K562 (cell line): ENCODE measurements at regions not wholly inside any gene's neighbourhood (a gene's known extent, or its start where the extent isn't known, plus 50 kb on each side); places are given as distances from the start of the nearest gene placed in this dataset.

Experiments
- ATAC-seq: fragments of 200-7000 bp; cut with Tn5 transposase; 3 replicates; pipeline ENCODE4 v1.9.1; 2020; ENCODE audit warnings: moderate library complexity
- BruUV-seq: library from RNA; stranded (reverse); fragments of 400-500 nt; replicated peaks from 2 replicates; lab custom pipeline; 2021; lab: Mats Ljungman, UMichigan
- CTCF ChIA-PET: fragments of 300-600 bp; formaldehyde crosslinking; extraction: SDS; loops from one replicate; lab custom pipeline; 2021; ENCODE audit warnings: low intra/inter-chr PET ratio; lab: Yijun Ruan, JAX
- POLR2A ChIA-PET: fragments of 300-600, 350-650 bp; sonication (Branson Sonifier 250); formaldehyde crosslinking; extraction: SDS; loops from one replicate; lab custom pipeline; 2021; ENCODE audit warnings: antibody characterized with exemption, inconsistent platforms; lab: Yijun Ruan, JAX
- DNase-seq, 4 experiments: peaks; one replicate each; pipeline versions ENCODE4 v3.0.0 to v3.0.0-alpha.2; 2011 to 2018; ENCODE audit warnings: low spot score in 3 of 4, mixed read lengths in 3 of 4; ENCODE audit errors: extremely low read depth in 1 of 4
- FAIRE-seq: peaks from 2 replicates; lab custom pipeline; 2011; peaks lifted over from hg19 to GRCh38; lab: Jason Lieb, UNC
- H2AFZ ChIP-seq: 2 replicates; pipeline ENCODE4 v1.6.0; 2011; ENCODE audit warnings: low read depth, low read length, control low read depth, inconsistent platforms
- H3K27ac ChIP-seq: fragments of 200-600 bp; 3 replicates; pipeline ENCODE4 v1.8.0; 2011; ENCODE audit warnings: low read depth, mild to moderate bottlenecking, control low read depth, inconsistent platforms, low read length, moderate library complexity, mixed read lengths; ENCODE audit errors: extremely low read depth
- H3K27me3 ChIP-seq, 2 experiments: fragments of 300-600 bp in 1 of 2; 2 replicates in 1 of 2; 3 replicates in 1 of 2; pipeline versions ENCODE4 v1.6.0 to v1.8.0; 2011; ENCODE audit warnings: inconsistent platforms in 2 of 2, low read length in 2 of 2, mild to moderate bottlenecking in 1 of 2, mixed read lengths in 1 of 2, moderate library complexity in 1 of 2; ENCODE audit not compliant: control insufficient read depth in 2 of 2, insufficient read depth in 2 of 2
- H3K36me3 ChIP-seq: fragments of 300-600 bp; 3 replicates; pipeline ENCODE4 v1.8.0; 2011; ENCODE audit warnings: mild to moderate bottlenecking, low read length, inconsistent platforms; ENCODE audit not compliant: control insufficient read depth, insufficient read depth
- H3K4me1 ChIP-seq, 2 experiments: fragments of 200-600 bp in 1 of 2; replicated peaks in 1 of 2; 2 replicates in 1 of 2; 3 replicates in 1 of 2; pipeline versions ENCODE4 v1.5.1 to v1.8.0; 2011; ENCODE audit warnings: inconsistent platforms in 2 of 2, low read length in 2 of 2, mild to moderate bottlenecking in 1 of 2, mixed read lengths in 1 of 2, moderate library complexity in 1 of 2; ENCODE audit not compliant: control insufficient read depth in 2 of 2, insufficient read depth in 2 of 2
- H3K4me2 ChIP-seq: 2 replicates; pipeline ENCODE4 v1.6.1; 2011; ENCODE audit warnings: low read length, control low read depth, inconsistent platforms, mixed read lengths; ENCODE audit not compliant: insufficient read depth
- H3K4me3 ChIP-seq: fragments of 200-600 bp; sonication (generic), shearing (Covaris generic); 2 replicates; pipeline ENCODE4 v1.5.1; 2016; ENCODE audit warnings: control low read depth, inconsistent platforms
- H3K79me2 ChIP-seq: fragments of 200-600 bp; 3 replicates; pipeline ENCODE4 v1.8.0; 2011; ENCODE audit warnings: low read length, inconsistent platforms; ENCODE audit not compliant: control insufficient read depth, insufficient read depth
- H3K9ac ChIP-seq, 2 experiments: 2 replicates each; pipeline versions ENCODE4 v1.6.0 to v1.6.1; 2011; ENCODE audit warnings: low read depth in 2 of 2, low read length in 2 of 2, control low read depth in 1 of 2, inconsistent platforms in 1 of 2, mild to moderate bottlenecking in 1 of 2, mixed read lengths in 1 of 2; ENCODE audit not compliant: insufficient read depth in 1 of 2
- H3K9me1 ChIP-seq: one replicate; pipeline ENCODE4 v1.6.0; 2011; ENCODE audit warnings: inconsistent platforms, mild to moderate bottlenecking, low read length, moderate library complexity; ENCODE audit not compliant: control insufficient read depth, insufficient read depth
- H3K9me3 ChIP-seq: replicated peaks from 2 replicates; pipeline ENCODE4 v1.5.1; 2011; ENCODE audit warnings: low read depth, low read length, inconsistent platforms; ENCODE audit not compliant: control insufficient read depth, insufficient read depth
- H4K20me1 ChIP-seq: replicated peaks from 2 replicates; pipeline ENCODE4 v1.6.1; 2011; ENCODE audit warnings: low read length, inconsistent platforms, mixed read lengths; ENCODE audit not compliant: control insufficient read depth, insufficient read depth
- ADNP ChIP-seq: fragments of 200-800 bp; sonication (Bioruptor generic); IDR thresholded peaks from 2 replicates; pipeline ENCODE4 v1.6.1; 2016; ENCODE audit warnings: missing genetic modification characterization, missing compliant biosample characterization
- ESRRB ChIP-seq: fragments of 250-450 bp; sonication (Bioruptor Pico); IDR thresholded peaks from 2 replicates; pipeline ENCODE4 v1.5.0; 2020; ENCODE audit warnings: mild to moderate bottlenecking, moderate library complexity, borderline replicate concordance
- GATA2 ChIP-seq: sonication (generic); formaldehyde crosslinking; IDR thresholded peaks from 2 replicates; pipeline ENCODE4 v1.4.0; 2020; ENCODE audit warnings: mild to moderate bottlenecking, missing genetic modification reagents
- HEY1 ChIP-seq: fragments of 250-450 bp; sonication (Bioruptor Pico); IDR thresholded peaks from 2 replicates; pipeline ENCODE4 v1.5.0; 2020; ENCODE audit warnings: mild to moderate bottlenecking, moderate library complexity, borderline replicate concordance
- KAT8 ChIP-seq: fragments of 450-650 bp; IDR thresholded peaks from 2 replicates; pipeline ENCODE4 v1.6.1; 2016; ENCODE audit warnings: low read depth, mild to moderate bottlenecking
- POLR2B ChIP-seq: fragments of 450-650 bp; IDR thresholded peaks from 2 replicates; pipeline ENCODE4 v1.6.1; 2018; ENCODE audit warnings: low read depth; ENCODE audit not compliant: partially characterized antibody
- WGBS: fragments of 100-300 bp; shearing (Covaris generic); methylation state at CpG from one replicate; pipeline ENCODE4 v1.1.6; 2016; ENCODE audit warnings: low coverage, mixed read lengths; ENCODE audit not compliant: insufficient coverage; ENCODE audit errors: missing lambda C conversion rate; 5-methylcytosine and 5-hydroxymethylcytosine counted together
- in situ Hi-C: fragments of 300-500 bp; cut with MboI; formaldehyde crosslinking; loops from 4 replicates; pipeline ENCODE4 v1.15.0; 2018; ENCODE audit warnings: inconsistent platforms, mixed read lengths
- intact Hi-C: fragments of 100-400 bp; cut with micrococcal nuclease; formaldehyde crosslinking; loops from 2 replicates; pipeline ENCODE4 v1.14.2; 2022
- TF ChIP-seq, protein P1 (sequence below): fragments of 250-450 bp; sonication (Bioruptor Pico); IDR thresholded peaks from 2 replicates; pipeline ENCODE4 v1.5.0; 2020; ENCODE audit warnings: mild to moderate bottlenecking
- TF ChIP-seq, protein P2 (sequence below): fragments of 250-450 bp; sonication (Bioruptor Pico); IDR thresholded peaks from 2 replicates; pipeline ENCODE4 v1.8.0; 2022; ENCODE audit warnings: moderate library complexity, mild to moderate bottlenecking, inconsistent platforms
- TF ChIP-seq, protein P3 (sequence below): fragments of 250-450 bp; sonication (Bioruptor Pico); IDR thresholded peaks from 2 replicates; pipeline ENCODE4 v1.8.0; 2022; ENCODE audit warnings: moderate library complexity, mild to moderate bottlenecking, inconsistent platforms

DNA sequence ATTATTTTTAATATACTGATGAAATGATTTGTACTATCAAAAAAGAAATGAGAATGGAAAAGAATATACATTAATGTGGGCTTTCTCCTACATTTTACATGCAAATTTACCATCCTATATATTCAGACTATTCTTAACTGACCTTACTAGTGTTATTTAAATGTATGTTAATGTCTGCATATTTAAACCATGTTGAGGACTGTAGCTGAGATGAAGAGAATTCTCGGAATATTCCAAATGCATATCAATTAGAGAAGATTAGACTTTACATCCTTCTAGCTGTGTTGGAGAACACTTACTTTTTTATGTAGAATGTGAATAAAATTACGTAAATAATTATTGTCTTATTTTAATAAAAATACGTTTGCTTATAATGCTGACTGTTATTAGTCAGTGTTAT is 990.1 kb upstream of the LRFN5 start:
- CTCF ChIA-PET = no interaction called here
- Histone ChIP-seq H3K4me3 (no peak overlapping the region), H3K9ac (no peak overlapping the region), H3K4me2 (no peak overlapping the region), H3K9me1 (no peaks in the 10 kb centered on the region), H2AFZ (no peak overlapping the region), H3K4me1 (no peaks in the 10 kb centered on the region), H3K9me3 (no peaks in the 10 kb centered on the region), H3K79me2 (no peaks in the 10 kb centered on the region), H3K36me3 (no peaks in the 10 kb centered on the region), H3K27me3 (no peaks in the 10 kb centered on the region), H4K20me1 (no peaks in the 10 kb centered on the region), H3K27ac (no peak overlapping the region)
- 0% methylated on average over 3 of the region's 3 CpGs for WGBS
- no TSS peak for BruUV-seq
- FAIRE-seq (no peak), DNase-seq (no peak), ATAC-seq (no peak)
- in situ Hi-C loops = no loop called here
- intact Hi-C loops = no loop called here
- POLR2A ChIA-PET = no interaction called here
- TF ChIP-seq HEY1 (CRISPR knock-in tag) (no peak), KAT8 (no peak), ADNP (tag) (no peak), ESRRB (CRISPR knock-in tag) (no peak), GATA2 (CRISPR knock-in tag) (no peak), POLR2B (no peak)
- TF ChIP-seq, protein P1, sequence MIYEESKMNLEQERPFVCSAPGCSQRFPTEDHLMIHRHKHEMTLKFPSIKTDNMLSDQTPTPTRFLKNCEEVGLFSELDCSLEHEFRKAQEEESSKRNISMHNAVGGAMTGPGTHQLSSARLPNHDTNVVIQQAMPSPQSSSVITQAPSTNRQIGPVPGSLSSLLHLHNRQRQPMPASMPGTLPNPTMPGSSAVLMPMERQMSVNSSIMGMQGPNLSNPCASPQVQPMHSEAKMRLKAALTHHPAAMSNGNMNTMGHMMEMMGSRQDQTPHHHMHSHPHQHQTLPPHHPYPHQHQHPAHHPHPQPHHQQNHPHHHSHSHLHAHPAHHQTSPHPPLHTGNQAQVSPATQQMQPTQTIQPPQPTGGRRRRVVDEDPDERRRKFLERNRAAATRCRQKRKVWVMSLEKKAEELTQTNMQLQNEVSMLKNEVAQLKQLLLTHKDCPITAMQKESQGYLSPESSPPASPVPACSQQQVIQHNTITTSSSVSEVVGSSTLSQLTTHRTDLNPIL (CRISPR knock-in tag) = no peak
- TF ChIP-seq, protein P2, sequence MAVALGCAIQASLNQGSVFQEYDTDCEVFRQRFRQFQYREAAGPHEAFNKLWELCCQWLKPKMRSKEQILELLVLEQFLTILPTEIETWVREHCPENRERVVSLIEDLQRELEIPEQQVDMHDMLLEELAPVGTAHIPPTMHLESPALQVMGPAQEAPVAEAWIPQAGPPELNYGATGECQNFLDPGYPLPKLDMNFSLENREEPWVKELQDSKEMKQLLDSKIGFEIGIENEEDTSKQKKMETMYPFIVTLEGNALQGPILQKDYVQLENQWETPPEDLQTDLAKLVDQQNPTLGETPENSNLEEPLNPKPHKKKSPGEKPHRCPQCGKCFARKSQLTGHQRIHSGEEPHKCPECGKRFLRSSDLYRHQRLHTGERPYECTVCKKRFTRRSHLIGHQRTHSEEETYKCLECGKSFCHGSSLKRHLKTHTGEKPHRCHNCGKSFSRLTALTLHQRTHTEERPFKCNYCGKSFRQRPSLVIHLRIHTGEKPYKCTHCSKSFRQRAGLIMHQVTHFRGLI (CRISPR knock-in tag) = no peak
- TF ChIP-seq, protein P3, sequence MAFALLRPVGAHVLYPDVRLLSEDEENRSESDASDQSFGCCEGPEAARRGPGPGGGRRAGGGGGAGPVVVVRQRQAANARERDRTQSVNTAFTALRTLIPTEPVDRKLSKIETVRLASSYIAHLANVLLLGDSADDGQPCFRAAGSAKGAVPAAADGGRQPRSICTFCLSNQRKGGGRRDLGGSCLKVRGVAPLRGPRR (CRISPR knock-in tag) = no peak
